ENCODE measurements at regions not wholly inside any gene's neighbourhood (a gene's known extent, or its start where the extent isn't known, plus 50 kb on each side); places are given as distances from the start of the nearest gene placed in this dataset.

- TF ChIP-seq CTCF (IDR thresholded peaks at IDR 0.05), result no peak
- H3K36me3 Mint-ChIP-seq (ENCODE audit: unreplicated experiment), result no peaks in the 10 kb centered on the region
- H3K27me3 Mint-ChIP-seq (ENCODE audit: unreplicated experiment), result no peaks in the 10 kb centered on the region
- no peaks in the 10 kb centered on the region for H3K9me3 Mint-ChIP-seq (ENCODE audit: unreplicated experiment)
- DNase-seq (ENCODE audit: extremely low spot score, unreplicated experiment), result no peak
- H3K27ac Mint-ChIP-seq (ENCODE audit: unreplicated experiment), result no peak overlapping the region
- H3K4me1 Mint-ChIP-seq (ENCODE audit: unreplicated experiment), result peaks cover 17% of the 10 kb centered on the region
- no peak overlapping the region for H3K4me3 Mint-ChIP-seq (ENCODE audit: unreplicated experiment)
These were observed 1699.6 kb upstream of the FLRT2 start for GRCh38 chr14:83830316-83830715.

GRCh38 chr14:83838226-83838625 lies 1691.7 kb upstream of the FLRT2 start:
- H3K4me1 Mint-ChIP-seq (ENCODE audit: unreplicated experiment), result no peaks in the 10 kb centered on the region
- H3K36me3 Mint-ChIP-seq (ENCODE audit: unreplicated experiment), result no peaks in the 10 kb centered on the region
- no peak for TF ChIP-seq CTCF (IDR thresholded peaks at IDR 0.05)
- H3K27ac Mint-ChIP-seq (ENCODE audit: unreplicated experiment), result no peak overlapping the region
- H3K4me3 Mint-ChIP-seq (ENCODE audit: unreplicated experiment), result no peak overlapping the region
- H3K27me3 Mint-ChIP-seq (ENCODE audit: unreplicated experiment), result no peaks in the 10 kb centered on the region
- no peak for DNase-seq (ENCODE audit: extremely low spot score, unreplicated experiment)
- no peaks in the 10 kb centered on the region for H3K9me3 Mint-ChIP-seq (ENCODE audit: unreplicated experiment)

- H3K27me3 Mint-ChIP-seq (ENCODE audit: unreplicated experiment), result no peaks in the 10 kb centered on the region
- no peaks in the 10 kb centered on the region for H3K9me3 Mint-ChIP-seq (ENCODE audit: unreplicated experiment)
- TF ChIP-seq CTCF (IDR thresholded peaks at IDR 0.05), result no peak
- no peak for DNase-seq (ENCODE audit: extremely low spot score, unreplicated experiment)
- no peaks in the 10 kb centered on the region for H3K4me1 Mint-ChIP-seq (ENCODE audit: unreplicated experiment)
- no peak overlapping the region for H3K27ac Mint-ChIP-seq (ENCODE audit: unreplicated experiment)
- no peaks in the 10 kb centered on the region for H3K36me3 Mint-ChIP-seq (ENCODE audit: unreplicated experiment)
- no peak overlapping the region for H3K4me3 Mint-ChIP-seq (ENCODE audit: unreplicated experiment)
These were observed 1687.4 kb upstream of the FLRT2 start for GRCh38 chr14:83842547-83842946.

- Mint-ChIP-seq H3K27ac (ENCODE audit: unreplicated experiment) (no peak overlapping the region), H3K36me3 (ENCODE audit: unreplicated experiment) (no peaks in the 10 kb centered on the region)
These were observed 1682.8 kb upstream of the FLRT2 start for GRCh38 chr14:83847102-83847501.

GRCh38 chr14:83850092-83850491 lies 1679.9 kb upstream of the FLRT2 start:
- Mint-ChIP-seq H3K9me3 (ENCODE audit: unreplicated experiment) (no peaks in the 10 kb centered on the region), H3K36me3 (ENCODE audit: unreplicated experiment) (no peaks in the 10 kb centered on the region), H3K27me3 (ENCODE audit: unreplicated experiment) (no peaks in the 10 kb centered on the region), H3K4me3 (ENCODE audit: unreplicated experiment) (no peak overlapping the region), H3K4me1 (ENCODE audit: unreplicated experiment) (no peaks in the 10 kb centered on the region), H3K27ac (ENCODE audit: unreplicated experiment) (no peak overlapping the region)
- TF ChIP-seq CTCF (IDR thresholded peaks at IDR 0.05), result no peak
- DNase-seq (ENCODE audit: extremely low spot score, unreplicated experiment), result no peak

More at GRCh38 chr14:83847102-83847501, 1682.8 kb upstream of the FLRT2 start:
- no peaks in the 10 kb centered on the region for H3K4me1 Mint-ChIP-seq (ENCODE audit: unreplicated experiment)
- DNase-seq (ENCODE audit: extremely low spot score, unreplicated experiment), result no peak
- no peak for TF ChIP-seq CTCF (IDR thresholded peaks at IDR 0.05)
- H3K4me3 Mint-ChIP-seq (ENCODE audit: unreplicated experiment), result no peak overlapping the region
- no peaks in the 10 kb centered on the region for H3K9me3 Mint-ChIP-seq (ENCODE audit: unreplicated experiment)
- no peaks in the 10 kb centered on the region for H3K27me3 Mint-ChIP-seq (ENCODE audit: unreplicated experiment)

Measured in osteocyte (in vitro differentiated cells).